SW 1271 (cell line): ENCODE measurements at regions not wholly inside any gene's neighbourhood (a gene's known extent, or its start where the extent isn't known, plus 50 kb on each side); places are given as distances from the start of the nearest gene placed in this dataset.

Source experiments
- DNase-seq, 2 experiments: peaks; one replicate each; lab custom pipeline; 2025; lab: John Stamatoyannopoulos, UW

- no peak for DNase-seq
Measured at GRCh38 chrX:76228499-76228898, 55.6 kb downstream of the PBDC1 start.

- no peak for DNase-seq
Measured at GRCh38 chrX:76248901-76249300, 76.0 kb downstream of the PBDC1 start.

- no peak for DNase-seq
Measured at GRCh38 chrX:76253432-76253831, 80.6 kb downstream of the PBDC1 start.

- peak in 1 of 2 experiments; percentile 5 for DNase-seq
Measured at GRCh38 chrX:76279007-76279406, 106.1 kb downstream of the PBDC1 start.
